PC-3 (cell line): ENCODE measurements at regions not wholly inside any gene's neighbourhood (a gene's known extent, or its start where the extent isn't known, plus 50 kb on each side); places are given as distances from the start of the nearest gene placed in this dataset.

ENCODE experiments used
- ATAC-seq: fragments of 200-7000 bp; cut with Tn5 transposase; 2 replicates; pipeline ENCODE4 v1.9.1; 2020; ENCODE audit warnings: mild to moderate bottlenecking, moderate library complexity
- BruUV-seq: library from RNA; stranded (reverse); fragments of 400-500 nt; replicated peaks from 2 replicates; lab custom pipeline; 2021; lab: Mats Ljungman, UMichigan
- CTCF ChIA-PET: fragments of 300-600 bp; sonication (Branson Sonifier 250); formaldehyde crosslinking; loops from one replicate; lab custom pipeline; 2022; ENCODE audit warnings: antibody characterized with exemption; lab: Charles Lee
- POLR2A ChIA-PET: fragments of 300-600 bp; sonication (Branson Sonifier 250); formaldehyde crosslinking; loops from one replicate; lab custom pipeline; 2022; ENCODE audit warnings: antibody characterized with exemption; ENCODE audit not compliant: unreplicated experiment; lab: Charles Lee
- DNase-seq: peaks from one replicate; pipeline ENCODE4 v3.0.0-alpha.2; 2015
- H2AFZ ChIP-seq: fragments of 300-600 bp; sonication (generic); 2 replicates; pipeline ENCODE4 v1.6.0; 2016; ENCODE audit warnings: antibody characterized with exemption, low read length
- H3F3A ChIP-seq: fragments of 300-600 bp; sonication (generic); one replicate; pipeline ENCODE4 v1.6.0; 2017; ENCODE audit warnings: antibody characterized with exemption, low read length, control low read depth, mild to moderate bottlenecking; ENCODE audit not compliant: unreplicated experiment
- H3K27ac ChIP-seq: fragments of 300-600 bp; sonication (generic); 2 replicates; pipeline ENCODE4 v1.5.1; 2016; ENCODE audit warnings: mild to moderate bottlenecking, low read length
- H3K27me3 ChIP-seq: fragments of 300-600 bp; sonication (generic); 2 replicates; pipeline ENCODE4 v1.6.1; 2016; ENCODE audit warnings: low read length, mixed read lengths
- H3K36me3 ChIP-seq: fragments of 300-600 bp; sonication (generic); 2 replicates; pipeline ENCODE4 v1.6.1; 2016; ENCODE audit warnings: low read depth, mixed run types, low read length, mixed read lengths
- H3K4me1 ChIP-seq: fragments of 300-600 bp; sonication (generic); 2 replicates; pipeline ENCODE4 v1.5.1; 2016; ENCODE audit warnings: low read length; ENCODE audit not compliant: insufficient read depth
- H3K4me2 ChIP-seq: fragments of 300-600 bp; sonication (generic); 2 replicates; pipeline ENCODE4 v1.6.0; 2016; ENCODE audit warnings: low read length
- H3K4me3 ChIP-seq: fragments of 300-600 bp; sonication (generic); 2 replicates; pipeline ENCODE4 v1.5.1; 2016; ENCODE audit warnings: mild to moderate bottlenecking, low read length, mixed read lengths
- H3K79me2 ChIP-seq: fragments of 300-600 bp; sonication (generic); 2 replicates; pipeline ENCODE4 v1.6.1; 2017; ENCODE audit warnings: low read length, mixed read lengths
- H3K9ac ChIP-seq: fragments of 300-600 bp; sonication (generic); 2 replicates; pipeline ENCODE4 v1.6.0; 2016; ENCODE audit warnings: mild to moderate bottlenecking, low read length
- H3K9me2 ChIP-seq: fragments of 300-600 bp; sonication (generic); replicated peaks from 2 replicates; pipeline ENCODE4 v1.6.1; 2016; ENCODE audit warnings: mixed run types, low read length, mixed read lengths
- H3K9me3 ChIP-seq: fragments of 300-600 bp; sonication (generic); 2 replicates; pipeline ENCODE4 v1.6.1; 2016; ENCODE audit warnings: low read length, mixed read lengths
- H4K20me1 ChIP-seq: fragments of 300-600 bp; sonication (generic); 2 replicates; pipeline ENCODE4 v1.6.1; 2016; ENCODE audit warnings: low read length, mixed read lengths
- EZH2 ChIP-seq: fragments of 300-600 bp; sonication (generic); IDR thresholded peaks from one replicate; pipeline ENCODE4 v1.6.1; 2017; ENCODE audit warnings: antibody characterized with exemption, mild to moderate bottlenecking, low read length; ENCODE audit not compliant: unreplicated experiment
- EZH2phosphoT487 ChIP-seq: fragments of 300-600 bp; sonication (generic); IDR thresholded peaks from 2 replicates; pipeline ENCODE4 v1.6.1; 2018; ENCODE audit warnings: mild to moderate bottlenecking, antibody characterized with exemption, low read length, borderline replicate concordance
- intact Hi-C: fragments of 100-400 bp; cut with micrococcal nuclease; formaldehyde crosslinking; loops from 2 replicates; pipeline ENCODE4 v1.9.0; 2023
- TF ChIP-seq, protein P1 (sequence below): fragments of 300-600 bp; sonication (generic); conservative IDR thresholded peaks from 2 replicates; pipeline ENCODE4 v1.5.1; 2017; ENCODE audit warnings: antibody characterized with exemption, low read depth, mild to moderate bottlenecking, low read length

DNA sequence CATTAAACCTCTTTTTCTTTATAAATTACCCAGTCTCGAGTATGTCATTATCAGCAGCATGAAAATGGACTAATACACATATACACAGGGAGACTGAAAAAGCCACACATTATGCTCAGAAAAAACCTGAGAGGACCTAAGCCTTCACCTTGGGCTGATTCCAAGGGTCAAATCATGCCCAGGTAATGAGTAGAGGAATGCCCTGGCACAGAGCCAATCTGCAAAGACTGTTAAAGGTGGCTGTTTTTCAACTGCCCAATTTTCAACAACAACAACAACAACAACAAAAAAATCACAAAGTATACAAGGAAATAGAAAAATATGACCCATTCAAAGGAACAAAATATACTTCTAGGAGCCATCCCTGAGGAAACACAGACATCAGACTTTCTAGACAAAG lies 220.2 kb upstream of the TBX20 start:
- Histone ChIP-seq H3K9me2 (no peaks in the 10 kb centered on the region), H2AFZ (no peak overlapping the region), H3K9me3 (no peaks in the 10 kb centered on the region), H3K27me3 (0 out of 2 replicates have a peak, but pooled peaks cover 6% of the 10 kb centered on the region), H3K9ac (no peak overlapping the region), H3F3A (no peaks in the 10 kb centered on the region), H3K4me1 (no peaks in the 10 kb centered on the region), H3K79me2 (no peaks in the 10 kb centered on the region), H3K36me3 (no peaks in the 10 kb centered on the region), H3K4me2 (no peak overlapping the region), H3K27ac (no peak overlapping the region), H4K20me1 (no peaks in the 10 kb centered on the region), H3K4me3 (no peak overlapping the region)
- no peak for DNase-seq
- ATAC-seq, result no peak
- no TSS peak for BruUV-seq
- TF ChIP-seq EZH2phosphoT487, result no peak
- TF ChIP-seq, protein P1, sequence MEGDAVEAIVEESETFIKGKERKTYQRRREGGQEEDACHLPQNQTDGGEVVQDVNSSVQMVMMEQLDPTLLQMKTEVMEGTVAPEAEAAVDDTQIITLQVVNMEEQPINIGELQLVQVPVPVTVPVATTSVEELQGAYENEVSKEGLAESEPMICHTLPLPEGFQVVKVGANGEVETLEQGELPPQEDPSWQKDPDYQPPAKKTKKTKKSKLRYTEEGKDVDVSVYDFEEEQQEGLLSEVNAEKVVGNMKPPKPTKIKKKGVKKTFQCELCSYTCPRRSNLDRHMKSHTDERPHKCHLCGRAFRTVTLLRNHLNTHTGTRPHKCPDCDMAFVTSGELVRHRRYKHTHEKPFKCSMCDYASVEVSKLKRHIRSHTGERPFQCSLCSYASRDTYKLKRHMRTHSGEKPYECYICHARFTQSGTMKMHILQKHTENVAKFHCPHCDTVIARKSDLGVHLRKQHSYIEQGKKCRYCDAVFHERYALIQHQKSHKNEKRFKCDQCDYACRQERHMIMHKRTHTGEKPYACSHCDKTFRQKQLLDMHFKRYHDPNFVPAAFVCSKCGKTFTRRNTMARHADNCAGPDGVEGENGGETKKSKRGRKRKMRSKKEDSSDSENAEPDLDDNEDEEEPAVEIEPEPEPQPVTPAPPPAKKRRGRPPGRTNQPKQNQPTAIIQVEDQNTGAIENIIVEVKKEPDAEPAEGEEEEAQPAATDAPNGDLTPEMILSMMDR, result no peak
- TF ChIP-seq EZH2, result no peak
- intact Hi-C loops, result no loop called here
- ChIA-PET CTCF (no interaction called here), POLR2A (no interaction called here)

DNA sequence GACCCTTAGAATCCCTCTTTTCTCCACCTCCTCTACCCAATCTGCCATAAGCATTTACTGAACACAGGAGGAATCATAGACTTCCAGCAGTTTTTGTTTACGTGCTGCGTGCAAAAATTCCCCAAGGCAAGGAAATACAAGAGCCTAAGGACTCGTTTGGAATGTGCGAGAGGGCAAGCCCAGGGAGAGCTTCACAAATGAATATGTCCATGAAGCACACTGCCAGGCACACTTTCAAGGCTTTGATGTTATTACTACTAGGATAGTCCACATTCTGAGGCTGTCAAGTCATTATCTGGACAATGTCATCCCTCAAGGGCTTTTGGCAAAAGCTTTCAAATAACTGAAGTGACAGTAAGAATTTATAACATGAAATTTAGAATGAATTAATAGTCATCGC lies 214.7 kb upstream of the TBX20 start:
- Histone ChIP-seq H3K9me3 (no peaks in the 10 kb centered on the region), H3K4me1 (no peaks in the 10 kb centered on the region), H3K79me2 (no peaks in the 10 kb centered on the region), H3K4me2 (no peak overlapping the region), H3K27ac (no peak overlapping the region), H3F3A (no peaks in the 10 kb centered on the region), H3K9me2 (no peaks in the 10 kb centered on the region), H3K36me3 (no peaks in the 10 kb centered on the region), H3K4me3 (no peak overlapping the region), H2AFZ (no peak overlapping the region), H3K9ac (no peak overlapping the region), H4K20me1 (no peaks in the 10 kb centered on the region), H3K27me3 (peaks cover 23% of the 10 kb centered on the region)
- no peak for ATAC-seq
- intact Hi-C loops, result no loop called here
- BruUV-seq, result no TSS peak
- DNase-seq, result no peak
- TF ChIP-seq, protein P1, result no peak
- TF ChIP-seq EZH2phosphoT487 (no peak), EZH2 (no peak)
- CTCF ChIA-PET, result no interaction called here
- POLR2A ChIA-PET, result no interaction called here

DNA sequence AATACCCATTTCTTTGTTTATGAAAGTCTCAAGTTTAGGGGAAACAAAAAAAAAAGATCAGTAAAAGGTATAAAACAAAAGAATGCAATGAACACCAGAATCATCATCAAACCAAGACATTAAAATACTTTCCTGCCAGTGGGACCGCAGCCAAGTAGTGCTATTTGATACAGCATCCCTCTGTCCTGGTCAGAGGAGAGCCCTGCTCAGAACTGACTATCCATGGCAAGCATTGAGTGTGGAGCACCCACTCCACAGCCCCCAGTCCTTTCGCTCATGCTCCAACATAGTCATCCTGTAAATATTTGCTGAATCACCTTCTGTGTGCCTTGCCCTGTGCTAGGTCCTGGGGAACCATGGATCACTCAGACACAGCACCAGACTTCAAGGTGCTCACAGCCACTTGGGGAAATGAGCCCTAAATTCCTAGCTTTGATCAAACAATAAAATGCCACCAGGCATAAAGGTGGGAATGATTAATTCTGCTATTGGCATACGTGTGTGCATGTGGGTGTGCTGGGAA lies 213.6 kb upstream of the TBX20 start:
- Histone ChIP-seq H3K27ac (no peak overlapping the region), H3K27me3 (peaks cover 23% of the 10 kb centered on the region), H3K4me1 (no peaks in the 10 kb centered on the region), H3K4me3 (no peak overlapping the region), H3K9me2 (no peaks in the 10 kb centered on the region), H2AFZ (no peak overlapping the region), H4K20me1 (no peaks in the 10 kb centered on the region), H3K9me3 (no peaks in the 10 kb centered on the region), H3F3A (no peaks in the 10 kb centered on the region), H3K4me2 (no peak overlapping the region), H3K79me2 (no peaks in the 10 kb centered on the region), H3K9ac (no peak overlapping the region), H3K36me3 (no peaks in the 10 kb centered on the region)
- ATAC-seq, result no peak
- intact Hi-C loops, result no loop called here
- no peak for TF ChIP-seq EZH2
- BruUV-seq, result no TSS peak
- DNase-seq, result no peak
- ChIA-PET CTCF (no interaction called here), POLR2A (no interaction called here)
